Astrocyte (in vitro differentiated cells and primary cell): ENCODE measurements at regions not wholly inside any gene's neighbourhood (a gene's known extent, or its start where the extent isn't known, plus 50 kb on each side); places are given as distances from the start of the nearest gene placed in this dataset.

Source experiments
- EZH2 ChIP-seq: IDR thresholded peaks from 2 replicates; pipeline ENCODE4 v1.6.1; 2012; ENCODE audit warnings: mild to moderate bottlenecking, low read length, inconsistent platforms; ENCODE audit not compliant: insufficient read depth
- TF ChIP-seq, protein P1 (sequence below): IDR thresholded peaks from 2 replicates; pipeline ENCODE4 v1.5.1; 2011; ENCODE audit warnings: low read depth, mild to moderate bottlenecking, inconsistent platforms, low read length, moderate library complexity; ENCODE audit not compliant: insufficient read depth

GRCh38 chr5:158304607-158305006 lies 445.7 kb upstream of the CLINT1 start:
- TF ChIP-seq, protein P1, sequence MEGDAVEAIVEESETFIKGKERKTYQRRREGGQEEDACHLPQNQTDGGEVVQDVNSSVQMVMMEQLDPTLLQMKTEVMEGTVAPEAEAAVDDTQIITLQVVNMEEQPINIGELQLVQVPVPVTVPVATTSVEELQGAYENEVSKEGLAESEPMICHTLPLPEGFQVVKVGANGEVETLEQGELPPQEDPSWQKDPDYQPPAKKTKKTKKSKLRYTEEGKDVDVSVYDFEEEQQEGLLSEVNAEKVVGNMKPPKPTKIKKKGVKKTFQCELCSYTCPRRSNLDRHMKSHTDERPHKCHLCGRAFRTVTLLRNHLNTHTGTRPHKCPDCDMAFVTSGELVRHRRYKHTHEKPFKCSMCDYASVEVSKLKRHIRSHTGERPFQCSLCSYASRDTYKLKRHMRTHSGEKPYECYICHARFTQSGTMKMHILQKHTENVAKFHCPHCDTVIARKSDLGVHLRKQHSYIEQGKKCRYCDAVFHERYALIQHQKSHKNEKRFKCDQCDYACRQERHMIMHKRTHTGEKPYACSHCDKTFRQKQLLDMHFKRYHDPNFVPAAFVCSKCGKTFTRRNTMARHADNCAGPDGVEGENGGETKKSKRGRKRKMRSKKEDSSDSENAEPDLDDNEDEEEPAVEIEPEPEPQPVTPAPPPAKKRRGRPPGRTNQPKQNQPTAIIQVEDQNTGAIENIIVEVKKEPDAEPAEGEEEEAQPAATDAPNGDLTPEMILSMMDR: no peak
- TF ChIP-seq EZH2: no peak
